T-helper 2 cell treated with Interferon-gamma antibody and Interleukin-4, amounts not matched to agents 100 ng/mL and 5 ng/mL, for 36 hours (primary cell): ENCODE measurements at regions not wholly inside any gene's neighbourhood (a gene's known extent, or its start where the extent isn't known, plus 50 kb on each side); places are given as distances from the start of the nearest gene placed in this dataset.

ENCODE experiments used
- intact Hi-C: fragments of 100-400 bp; cut with micrococcal nuclease; formaldehyde crosslinking; loops from one replicate; pipeline ENCODE4 v1.15.1; 2023

DNA sequence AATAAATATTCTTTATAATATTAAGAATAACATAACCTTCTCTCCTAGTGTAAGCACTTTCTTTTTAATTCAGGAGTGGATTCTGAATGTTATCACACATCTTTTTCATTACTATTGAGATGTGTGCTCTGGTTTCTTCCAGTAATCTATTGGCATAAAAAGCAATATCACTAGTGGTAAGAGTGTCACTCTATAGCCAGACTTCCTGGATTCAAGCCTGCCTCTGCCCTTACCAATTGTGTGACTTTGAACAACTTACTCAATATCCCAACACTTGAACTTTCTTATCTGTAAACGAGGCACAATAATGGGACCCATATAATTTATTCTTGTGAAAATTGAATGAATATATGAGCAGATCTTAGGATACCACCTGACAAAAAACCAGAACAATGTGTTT, 71.0 kb downstream of the SEM1 start:
- intact Hi-C loops = no loop called here

DNA sequence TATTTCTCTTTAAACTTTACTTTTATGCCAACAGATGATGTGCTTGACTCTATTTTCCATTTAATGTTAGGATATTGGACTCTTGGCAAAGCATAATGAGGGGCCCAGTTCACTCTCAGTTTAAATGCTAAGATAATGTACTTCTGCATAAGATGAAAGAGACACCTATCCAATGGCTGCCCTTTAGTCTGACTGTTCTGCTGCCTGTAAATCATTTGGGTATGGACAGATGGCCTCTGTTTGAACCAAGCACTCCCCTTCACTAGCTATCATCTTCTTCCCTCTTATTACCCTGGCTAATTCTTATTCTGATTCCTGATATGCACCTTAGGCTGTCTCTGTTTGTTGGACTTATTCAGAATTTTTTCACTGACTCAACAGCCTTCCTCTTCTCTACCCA, 72.1 kb downstream of the SEM1 start:
- intact Hi-C loops = no loop called here

DNA sequence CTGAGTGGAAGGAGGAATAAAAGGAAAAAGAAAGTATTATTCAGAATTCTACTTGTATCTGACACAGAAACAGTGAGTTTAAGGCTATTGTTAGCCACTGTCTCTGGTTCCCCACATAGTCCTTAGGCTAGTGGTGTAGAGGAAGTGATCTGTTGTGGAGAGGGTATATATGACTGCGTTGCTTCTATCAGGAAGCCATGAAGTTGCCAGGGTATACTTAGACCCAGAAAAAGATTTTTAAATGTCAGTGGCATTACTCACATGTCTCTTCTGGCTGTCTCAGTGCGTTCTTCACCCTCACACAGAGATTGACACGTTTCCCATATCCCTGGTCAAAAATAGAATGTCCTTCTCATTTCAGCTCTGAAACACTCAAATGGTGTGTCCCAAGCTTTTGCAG, 72.7 kb downstream of the SEM1 start:
- intact Hi-C loops = no loop called here

DNA sequence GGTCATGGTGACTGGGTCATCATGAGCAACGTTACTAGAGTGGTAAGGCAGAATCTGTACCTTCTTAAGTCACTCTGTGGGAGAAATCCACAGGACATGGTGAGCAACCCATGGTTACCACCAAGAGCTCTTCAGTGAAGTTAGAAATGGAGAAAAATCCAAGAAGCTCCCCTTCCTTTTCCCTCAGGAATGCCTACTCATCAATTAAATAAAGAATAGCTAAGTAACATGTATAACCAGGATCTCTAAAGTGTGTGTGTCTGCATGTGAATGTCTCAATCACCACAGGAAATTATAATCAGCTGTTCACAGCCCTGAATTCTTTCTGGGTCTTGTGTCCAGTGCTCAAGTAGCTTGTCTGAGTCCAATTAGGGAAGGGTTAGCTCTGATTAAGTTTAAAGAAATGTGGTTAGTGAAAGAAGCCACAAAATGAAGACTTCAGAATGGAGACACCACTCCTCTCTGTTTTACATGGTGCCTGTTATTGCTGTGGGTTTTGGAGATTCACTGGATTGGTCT, 73.2 kb downstream of the SEM1 start:
- intact Hi-C loops = no loop called here

DNA sequence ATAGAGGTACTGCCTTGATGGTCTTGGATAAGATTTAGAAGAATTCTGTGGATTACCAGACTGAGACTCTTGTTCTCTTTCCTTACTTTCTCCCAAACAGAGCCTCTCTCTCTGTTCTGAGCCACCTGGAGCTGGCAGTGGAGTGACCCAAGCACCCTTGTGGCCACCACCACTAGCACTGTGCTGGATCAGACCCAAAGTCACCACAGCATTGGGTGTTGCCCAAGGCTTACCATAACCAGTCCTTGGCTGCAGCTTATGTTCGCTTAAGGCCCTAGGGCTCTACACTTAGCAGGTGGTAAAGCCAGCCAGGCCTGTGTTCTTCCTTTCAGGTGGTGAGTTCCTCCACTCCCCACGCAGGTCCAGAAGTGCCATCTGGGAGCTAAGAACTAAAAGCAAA, 79.8 kb downstream of the SEM1 start:
- intact Hi-C loops = no loop called here

DNA sequence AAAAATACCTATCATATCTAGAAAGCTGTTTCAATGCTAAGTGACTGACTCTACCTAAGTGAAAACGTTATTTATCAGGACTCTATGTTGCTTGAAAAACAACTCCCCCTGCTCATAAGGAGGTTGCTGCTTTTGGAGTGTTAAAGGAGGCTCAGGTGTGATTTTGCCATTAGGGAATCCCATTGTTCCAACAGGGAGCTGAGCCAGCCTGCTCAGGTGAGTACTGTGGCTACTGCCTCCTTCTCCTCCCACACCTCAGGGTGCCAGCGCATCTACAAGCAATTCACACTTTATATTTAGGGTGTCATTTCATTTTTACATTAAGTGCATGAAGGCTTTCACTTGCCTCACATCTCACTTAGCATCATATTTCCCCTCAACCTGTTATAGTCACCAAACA, 84.7 kb downstream of the SEM1 start:
- intact Hi-C loops = no loop called here

DNA sequence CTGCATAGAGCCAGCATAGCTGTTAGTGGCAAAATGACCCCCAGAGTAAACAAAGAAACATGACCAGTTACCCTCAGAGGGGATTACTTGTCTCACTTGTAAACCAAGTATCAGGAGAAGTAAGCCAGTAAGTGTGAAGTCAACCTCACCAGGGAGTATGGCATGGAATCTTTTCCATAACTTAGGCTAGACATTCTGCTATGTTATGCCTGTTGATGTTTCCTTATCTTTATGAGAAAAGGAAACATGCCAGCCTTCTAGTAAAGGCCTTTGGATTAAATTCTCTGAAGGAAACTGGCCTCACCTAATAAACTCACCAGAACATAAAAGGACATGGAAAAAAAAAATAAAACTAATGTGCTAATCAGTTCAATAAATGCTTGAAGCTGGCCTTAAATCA, 87.7 kb downstream of the SEM1 start:
- intact Hi-C loops = no loop called here

DNA sequence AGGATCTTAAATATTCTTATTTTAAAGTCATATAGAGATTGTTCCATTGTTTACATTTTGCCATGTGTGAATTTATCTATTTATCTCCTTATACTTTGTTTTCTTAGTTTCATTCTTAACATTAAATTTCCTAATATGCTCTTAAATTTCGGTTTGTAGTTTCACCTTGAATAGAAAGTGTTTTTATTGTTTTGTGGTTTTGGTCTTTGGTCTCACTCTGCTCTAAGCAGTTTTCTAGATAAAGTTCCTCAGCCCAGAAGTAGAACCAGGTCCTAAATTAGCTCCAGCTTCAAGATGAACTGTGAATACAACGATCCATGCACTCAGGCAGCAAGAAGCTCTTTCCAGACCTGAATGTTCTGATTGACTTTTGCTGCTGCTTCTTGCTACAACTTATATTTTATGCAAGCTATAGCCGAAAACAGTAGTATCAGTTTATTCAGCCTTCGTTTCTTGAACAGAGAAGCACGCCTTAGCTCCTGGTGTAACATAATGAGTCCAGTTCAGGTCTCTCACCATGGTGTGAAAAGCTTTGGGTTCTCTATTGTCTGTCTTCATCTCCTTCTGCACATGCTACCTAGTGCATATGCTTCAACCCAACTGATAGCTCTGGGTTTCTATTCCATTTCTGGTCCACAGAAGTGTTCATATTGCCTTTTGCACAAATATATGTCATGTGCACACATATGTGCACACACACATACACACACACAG, 95.3 kb downstream of the SEM1 start:
- intact Hi-C loops = no loop called here

DNA sequence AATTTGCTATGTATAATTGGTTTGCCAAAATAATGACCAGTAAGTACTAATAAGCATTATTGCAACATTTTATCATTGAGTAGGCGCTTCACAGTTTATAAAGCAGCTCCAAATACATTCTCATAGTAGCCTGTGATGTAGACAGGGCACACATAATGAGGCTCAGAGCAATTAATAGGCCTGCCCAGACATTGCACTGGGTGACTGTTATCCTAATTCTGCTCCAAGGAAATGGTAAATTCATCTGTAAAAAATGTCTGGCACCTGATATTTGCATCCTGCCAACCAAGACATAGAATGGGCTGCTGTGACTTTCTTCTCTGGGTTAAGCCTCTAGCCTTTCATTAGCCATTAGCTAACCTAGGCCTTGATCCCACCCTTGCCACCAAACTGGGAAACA, 97.6 kb downstream of the SEM1 start:
- intact Hi-C loops = no loop called here

DNA sequence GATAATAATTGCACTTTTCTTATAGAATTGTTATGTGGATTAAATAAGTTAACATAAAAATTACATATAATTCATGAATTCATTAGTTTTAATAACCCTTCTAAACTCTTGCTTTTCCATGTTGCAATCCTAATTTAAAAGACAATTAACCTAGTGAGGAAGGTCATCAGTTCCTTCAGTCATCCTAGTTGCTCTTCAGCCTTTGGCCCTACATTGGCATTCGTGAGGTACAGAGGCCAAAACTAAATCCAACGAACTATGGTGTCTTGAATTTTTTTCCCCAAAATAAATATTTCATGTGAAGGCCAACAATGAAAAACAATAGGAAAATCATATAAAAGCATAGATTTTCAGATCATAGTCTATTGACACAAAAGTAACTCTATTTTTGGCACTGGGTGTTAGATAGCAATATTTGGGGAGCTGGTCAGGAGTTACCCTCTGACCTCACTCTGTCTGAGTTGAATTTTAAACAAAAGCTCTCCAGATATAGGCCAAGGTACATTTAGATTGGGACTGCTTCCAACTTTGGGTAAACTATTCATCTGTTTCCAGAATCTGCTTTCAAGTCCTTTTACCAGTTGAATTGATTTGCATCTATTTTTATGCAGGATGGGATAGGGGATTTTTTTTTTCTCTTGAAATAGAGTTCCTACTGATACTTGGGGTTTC, 104.5 kb downstream of the SEM1 start:
- intact Hi-C loops = no loop called here

DNA sequence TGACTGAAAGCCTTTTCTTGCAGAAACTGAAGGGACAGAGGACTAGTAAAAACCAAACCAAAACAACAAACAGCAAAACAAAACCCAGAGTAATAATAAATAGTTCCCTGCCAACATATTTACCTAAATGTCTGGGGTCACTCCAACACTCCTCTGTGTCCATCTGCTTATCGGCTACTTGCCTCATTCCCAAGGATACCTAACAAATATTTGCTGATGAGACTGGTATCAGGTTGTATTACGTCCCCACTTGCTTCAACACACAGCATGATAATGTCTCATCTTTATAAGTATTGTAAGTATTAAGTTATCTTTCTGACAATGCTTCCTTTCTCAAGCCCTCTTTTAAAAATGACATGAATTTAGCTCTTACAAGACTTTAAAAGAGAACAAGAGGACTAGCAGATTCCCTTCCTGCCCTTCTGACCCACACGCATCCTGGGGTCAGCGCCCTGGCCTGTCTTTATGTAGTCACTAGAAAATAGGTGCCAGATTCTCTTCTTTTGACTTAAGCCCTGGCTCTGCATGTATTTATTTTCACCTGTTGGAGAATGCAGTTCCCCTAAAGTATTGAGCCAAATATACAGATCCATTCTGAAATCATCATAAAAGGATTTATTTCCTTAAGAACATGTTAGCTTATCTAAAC, 110.2 kb downstream of the SEM1 start:
- intact Hi-C loops = loop anchor here (10.0 kb wide), 1 partner anchor 185 kb away; no protein-coding TSS in a partner anchor

DNA sequence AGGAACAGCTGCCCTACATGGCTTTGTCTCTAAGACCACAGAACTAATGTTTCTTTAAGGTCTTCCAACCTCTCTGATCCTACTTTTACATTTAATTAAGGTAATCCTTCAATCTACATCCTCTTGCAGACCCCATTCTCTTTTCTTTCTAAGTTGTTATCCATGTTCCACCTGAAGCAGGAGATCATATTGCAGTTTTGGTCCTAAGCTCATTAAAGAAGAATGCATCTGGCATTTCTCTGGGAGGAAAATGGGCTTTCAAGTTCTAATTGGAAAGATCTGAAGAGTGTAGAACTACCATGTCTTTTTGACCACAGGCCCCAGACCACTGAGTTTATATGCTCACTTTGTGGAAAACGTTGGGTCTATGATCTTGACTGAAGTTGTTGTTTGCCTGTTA, 111.2 kb downstream of the SEM1 start:
- intact Hi-C loops = loop anchor here (10.0 kb wide), 1 partner anchor 184 kb away; no protein-coding TSS in a partner anchor

DNA sequence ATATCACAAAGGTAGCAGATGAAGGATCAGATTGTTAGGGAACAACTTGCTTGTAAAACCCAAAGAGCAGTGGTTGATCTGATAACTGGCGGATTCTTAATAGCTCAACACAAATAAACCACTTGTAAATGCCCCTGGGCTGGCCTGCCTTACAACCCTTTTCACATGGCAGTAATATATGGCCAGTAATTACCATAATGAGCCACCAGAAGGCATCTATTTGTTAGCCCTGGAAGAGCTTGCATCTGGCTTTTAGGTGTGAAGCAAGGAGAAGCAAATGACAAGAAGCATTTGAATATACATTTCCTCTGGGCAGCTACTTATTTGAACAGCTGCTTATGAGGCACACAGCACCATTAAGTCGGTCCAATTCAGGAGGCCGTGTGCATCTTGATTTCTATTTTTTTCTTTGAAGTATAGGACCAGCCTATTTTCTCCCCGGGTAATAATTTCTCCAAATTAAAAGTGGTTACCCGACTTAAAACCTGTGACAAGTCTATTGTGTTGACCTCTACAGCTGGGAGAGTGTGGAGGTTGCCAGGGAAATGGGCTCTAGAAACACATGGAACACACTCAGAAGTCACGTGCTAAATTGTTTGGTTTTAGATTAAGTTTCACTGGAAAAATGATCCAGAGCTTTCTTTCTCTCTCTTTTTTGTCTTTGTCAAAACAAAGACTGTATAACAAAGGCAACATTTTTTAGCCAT, 113.4 kb downstream of the SEM1 start:
- intact Hi-C loops = loop anchor here (10.0 kb wide), 1 partner anchor 181 kb away; no protein-coding TSS in a partner anchor

DNA sequence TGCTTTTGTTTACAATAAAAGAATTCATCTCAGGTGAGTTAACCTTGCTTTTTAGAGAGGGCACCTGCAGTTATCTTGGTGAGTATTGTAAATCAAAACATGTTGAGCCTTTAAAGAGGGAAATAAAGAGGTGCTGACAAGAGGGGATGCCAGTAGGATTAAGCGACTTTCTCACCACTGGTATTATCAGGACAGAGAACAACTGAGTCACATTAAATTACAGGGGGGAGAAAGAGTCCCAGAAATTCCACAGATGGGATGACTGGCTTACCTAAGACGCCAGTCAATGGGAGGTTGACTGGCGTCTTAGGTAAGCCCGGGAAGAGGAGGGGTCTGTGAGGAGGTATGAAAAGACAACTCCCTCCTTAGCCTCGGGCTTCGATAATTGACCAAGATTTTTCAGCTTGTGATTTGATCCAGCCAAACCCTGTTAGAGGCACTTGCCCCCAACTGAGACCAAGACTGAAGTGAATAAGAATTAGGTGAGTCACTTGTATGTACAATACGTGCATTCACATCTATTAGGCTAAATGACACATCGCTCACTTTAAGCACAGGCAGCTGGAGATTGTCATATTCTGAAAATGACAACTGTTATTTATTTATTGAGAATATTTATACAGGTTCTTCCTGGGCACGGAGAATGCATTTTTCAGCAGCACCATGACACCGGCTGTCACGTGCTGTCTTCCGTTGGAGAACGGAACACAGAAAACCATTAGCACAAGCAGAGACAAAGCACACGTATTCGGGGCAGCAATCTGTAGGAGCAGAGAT, 117.6 kb downstream of the SEM1 start:
- intact Hi-C loops = loop anchor here (10.0 kb wide), 1 partner anchor 177 kb away; no protein-coding TSS in a partner anchor

DNA sequence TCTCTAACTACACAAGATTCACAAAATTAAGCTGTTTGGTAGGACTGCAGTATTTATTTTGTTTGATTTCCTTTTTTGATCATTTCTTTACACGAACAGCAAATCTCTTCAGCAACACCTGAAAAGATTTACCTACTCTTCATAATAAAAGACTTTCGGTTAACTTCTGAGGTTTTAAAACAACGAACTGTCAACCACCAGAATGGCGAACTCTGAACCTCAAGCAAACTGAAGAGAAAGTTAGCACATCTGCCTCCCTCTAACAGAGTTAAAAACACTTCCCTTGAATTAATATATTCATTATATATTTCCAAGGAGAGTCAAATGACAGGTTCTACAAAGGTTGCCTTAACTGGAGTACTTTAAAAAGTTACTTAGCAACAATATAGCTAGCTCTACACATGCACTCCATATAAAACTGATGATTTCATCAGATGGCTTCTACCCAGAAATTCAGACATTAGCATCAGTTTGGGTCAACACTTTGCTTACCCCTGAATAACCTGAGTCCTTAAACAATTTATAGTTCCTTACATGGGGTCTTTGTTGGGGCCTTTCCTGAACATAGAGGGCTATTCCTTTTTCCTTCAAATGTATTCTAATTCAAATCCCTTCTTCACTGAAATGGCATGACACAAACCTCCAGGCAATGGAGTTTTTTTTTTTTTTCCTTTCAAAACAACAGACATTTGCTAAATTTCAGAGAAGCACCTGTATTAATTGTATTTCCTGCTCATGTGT, 118.3 kb downstream of the SEM1 start:
- intact Hi-C loops = loop anchor here (10.0 kb wide), 1 partner anchor 177 kb away; no protein-coding TSS in a partner anchor

DNA sequence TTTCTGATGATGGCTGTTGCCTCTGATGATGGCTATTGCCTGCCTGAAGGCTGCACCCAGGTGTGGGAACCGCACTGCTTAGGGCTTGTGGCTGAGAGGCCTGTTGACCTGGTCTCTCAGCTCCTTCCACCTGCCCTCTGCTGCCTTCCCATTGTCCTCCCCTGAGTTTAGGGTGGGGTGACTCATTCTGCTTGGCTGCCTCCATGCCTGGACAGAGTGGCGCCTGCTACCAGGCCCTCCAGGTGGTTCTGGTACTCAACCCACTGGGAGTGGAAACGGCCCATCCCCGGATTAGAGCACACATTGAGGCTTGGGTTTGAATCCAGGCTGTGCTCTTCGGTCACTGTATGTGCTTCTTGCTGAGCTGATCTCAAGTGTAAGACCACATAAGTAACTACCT, 120.6 kb downstream of the SEM1 start:
- intact Hi-C loops = no loop called here

DNA sequence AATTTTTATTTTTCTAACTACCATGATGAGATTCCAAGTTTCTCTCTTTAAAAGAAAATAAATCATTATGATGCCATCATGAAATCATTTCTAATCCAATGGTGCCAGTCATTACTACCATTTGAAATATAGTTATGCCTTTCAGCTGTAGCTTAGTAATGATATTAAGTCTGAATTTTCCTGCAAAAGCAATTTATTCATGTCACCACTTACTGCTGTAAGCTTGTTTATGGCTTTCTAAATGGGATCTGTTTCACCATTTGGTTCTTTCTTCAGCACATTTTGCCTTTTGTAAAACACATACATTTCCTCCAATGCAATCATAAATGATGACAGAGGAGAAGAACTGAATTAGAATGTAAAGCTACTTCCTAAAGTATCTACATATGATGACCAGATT, 130.5 kb downstream of the SEM1 start:
- intact Hi-C loops = no loop called here

DNA sequence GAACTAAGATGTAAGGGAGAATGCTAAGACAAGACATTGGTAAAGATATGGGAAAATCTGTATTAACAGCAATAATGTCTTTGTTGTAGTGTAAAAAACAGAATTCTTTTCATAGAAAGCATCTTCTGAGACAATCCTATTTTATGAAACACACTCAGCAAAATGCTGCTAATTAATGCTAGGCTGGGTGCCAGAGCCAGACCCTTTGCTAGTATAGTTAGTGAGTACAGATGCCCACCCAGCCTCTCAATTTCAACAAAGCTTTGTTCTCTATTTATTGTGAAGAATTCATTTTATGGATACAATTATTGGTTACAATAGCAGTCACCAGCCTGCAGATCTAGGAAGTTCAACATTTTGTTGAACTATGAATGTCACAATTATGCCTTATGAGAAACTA, 131.0 kb downstream of the SEM1 start:
- intact Hi-C loops = no loop called here

DNA sequence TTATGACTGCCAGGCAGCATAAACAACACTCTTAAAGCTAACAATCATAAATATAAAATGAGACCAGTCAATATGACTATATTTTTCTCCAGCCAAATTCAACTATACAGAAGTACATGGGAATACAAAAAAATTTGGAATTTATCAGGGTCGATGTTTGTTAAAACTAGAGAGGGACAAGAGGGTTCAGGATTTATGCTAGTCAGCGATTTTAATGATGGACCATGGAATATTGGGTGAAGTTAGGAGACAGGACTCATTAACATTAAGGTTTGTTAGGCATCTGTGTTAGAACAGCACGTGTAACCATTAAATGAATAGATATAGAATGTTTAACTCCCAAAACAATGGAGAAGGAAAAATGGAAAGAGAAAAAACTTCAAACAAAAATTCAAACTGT, 146.2 kb downstream of the SEM1 start:
- intact Hi-C loops = no loop called here

DNA sequence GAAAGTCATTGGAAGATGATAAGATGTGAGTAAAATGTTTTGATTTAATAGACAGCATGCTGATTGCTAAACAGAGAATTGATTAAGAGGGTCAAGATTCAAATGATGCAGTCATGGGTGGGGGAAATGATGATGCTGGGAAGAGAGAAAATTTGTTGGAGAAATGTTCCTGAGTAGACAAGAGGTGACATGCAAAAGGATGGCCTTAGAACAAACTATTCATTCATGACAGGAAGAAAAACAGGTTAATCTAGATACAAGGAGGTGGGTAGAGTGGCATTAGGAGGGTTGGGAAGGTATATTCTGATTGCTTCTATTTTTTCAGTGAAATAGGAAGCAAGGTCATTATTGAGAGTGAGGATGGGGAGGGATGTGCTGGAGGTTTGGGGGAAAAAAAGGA, 146.7 kb downstream of the SEM1 start:
- intact Hi-C loops = no loop called here
